HEK293 (cell line): ENCODE measurements at regions not wholly inside any gene's neighbourhood (a gene's known extent, or its start where the extent isn't known, plus 50 kb on each side); places are given as distances from the start of the nearest gene placed in this dataset.

ENCODE experiments used
- CTCF ChIA-PET: fragments of 350-600 bp; formaldehyde crosslinking; extraction: SDS; loops from one replicate; lab custom pipeline; 2021; ENCODE audit warnings: antibody characterized with exemption; lab: Yijun Ruan, JAX
- POLR2A ChIA-PET: fragments of 300-600 bp; formaldehyde crosslinking; extraction: SDS; loops from one replicate; lab custom pipeline; 2020; ENCODE audit warnings: antibody characterized with exemption, inconsistent platforms; lab: Yijun Ruan, JAX
- H3K27ac ChIP-seq: fragments of 200-500 bp; sonication (Bioruptor generic); 2 replicates; pipeline ENCODE4 v1.5.1; 2014; ENCODE audit warnings: low read depth, low read length, control low read depth, inconsistent platforms; ENCODE audit errors: extremely low read depth
- H3K36me3 ChIP-seq, 2 experiments: fragments of 200-500 bp in 1 of 2; sonication (Bioruptor generic) in 1 of 2; 1 replicate in 1 of 2; 2 replicates in 1 of 2; pipeline ENCODE4 v1.5.1; 2014 to 2017; ENCODE audit warnings: inconsistent platforms in 2 of 2, low read length in 2 of 2; ENCODE audit not compliant: control insufficient read depth in 2 of 2, insufficient read depth in 1 of 2
- H3K4me1 ChIP-seq: fragments of 200-500 bp; sonication (Bioruptor generic); 2 replicates; pipeline ENCODE4 v1.5.1; 2014; ENCODE audit warnings: mild to moderate bottlenecking, low read length, inconsistent platforms; ENCODE audit not compliant: control insufficient read depth, insufficient read depth
- H3K4me3 ChIP-seq: 2 replicates; pipeline ENCODE4 v1.5.1; 2011; ENCODE audit warnings: low read depth, mild to moderate bottlenecking, control low read depth, low read length, moderate library complexity
- H3K9me3 ChIP-seq: fragments of 200-500 bp; sonication (Bioruptor generic); 2 replicates; pipeline ENCODE4 v1.5.1; 2014; ENCODE audit warnings: low read depth, low read length, inconsistent platforms; ENCODE audit not compliant: control insufficient read depth, insufficient read depth
- MEIS1 ChIP-seq: sonication (generic); formaldehyde crosslinking; IDR thresholded peaks from 2 replicates; pipeline ENCODE4 v1.8.1; 2022; ENCODE audit warnings: missing genetic modification reagents, mild to moderate bottlenecking, borderline replicate concordance
- PRDM4 ChIP-seq: fragments of 450-650 bp; formaldehyde crosslinking; IDR thresholded peaks from 2 replicates; pipeline ENCODE4 v1.5.1; 2017; ENCODE audit warnings: missing biosample characterization, missing genetic modification characterization
- REST ChIP-seq: fragments of 450-650 bp; formaldehyde crosslinking; IDR thresholded peaks from 2 replicates; pipeline ENCODE4 v1.5.1; 2016; ENCODE audit warnings: missing biosample characterization, missing genetic modification characterization
- SETDB1 ChIP-seq: IDR thresholded peaks from one replicate; pipeline ENCODE4 v1.6.1; 2017; ENCODE audit warnings: mild to moderate bottlenecking, low read length, moderate library complexity, mixed read lengths; ENCODE audit not compliant: insufficient read length
- TRIM28 ChIP-seq: IDR thresholded peaks from 2 replicates; pipeline ENCODE4 v1.6.1; 2011; ENCODE audit warnings: low read length, control low read depth, borderline replicate concordance
- ZBTB20 ChIP-seq: fragments of 450-650 bp; formaldehyde crosslinking; IDR thresholded peaks from 2 replicates; pipeline ENCODE4 v1.5.1; 2016; ENCODE audit warnings: missing biosample characterization, missing genetic modification characterization
- ZIC2 ChIP-seq: fragments of 450-650 bp; formaldehyde crosslinking; IDR thresholded peaks from 2 replicates; pipeline ENCODE4 v1.5.1; 2016; ENCODE audit warnings: missing biosample characterization, missing genetic modification characterization
- ZNF174 ChIP-seq: fragments of 450-650 bp; formaldehyde crosslinking; IDR thresholded peaks from 2 replicates; pipeline ENCODE4 v1.5.0; 2017; ENCODE audit warnings: missing biosample characterization, mild to moderate bottlenecking, missing genetic modification characterization
- ZNF280D ChIP-seq: fragments of 450-650 bp; formaldehyde crosslinking; IDR thresholded peaks from 2 replicates; pipeline ENCODE4 v1.5.1; 2016; ENCODE audit warnings: missing biosample characterization, missing genetic modification characterization
- ZNF513 ChIP-seq: fragments of 450-650 bp; IDR thresholded peaks from 2 replicates; pipeline ENCODE4 v1.5.1; 2018; ENCODE audit warnings: missing biosample characterization, missing genetic modification characterization
- ZNF548 ChIP-seq: fragments of 450-650 bp; formaldehyde crosslinking; IDR thresholded peaks from 2 replicates; pipeline ENCODE4 v1.5.1; 2016; ENCODE audit warnings: missing biosample characterization, missing genetic modification characterization
- ZNF621 ChIP-seq: fragments of 450-650 bp; formaldehyde crosslinking; IDR thresholded peaks from 2 replicates; pipeline ENCODE4 v1.5.1; 2017; ENCODE audit warnings: missing biosample characterization, missing genetic modification characterization
- ZNF704 ChIP-seq: fragments of 450-650 bp; formaldehyde crosslinking; IDR thresholded peaks from 2 replicates; pipeline ENCODE4 v1.5.1; 2016; ENCODE audit warnings: missing biosample characterization, missing genetic modification characterization
- ZNF830 ChIP-seq: fragments of 450-650 bp; IDR thresholded peaks from 2 replicates; pipeline ENCODE4 v1.5.0; 2018; ENCODE audit warnings: missing biosample characterization, missing genetic modification characterization, low read depth, mild to moderate bottlenecking, moderate library complexity

- TF ChIP-seq ZNF280D (tag by site-specific recombination) = no peak
- no peak for TF ChIP-seq ZNF704
- no peak for TF ChIP-seq ZNF830 (tag by site-specific recombination)
- no peak for TF ChIP-seq PRDM4 (tag by site-specific recombination)
Measured at GRCh38 chr6:10194816-10195672, 219.8 kb downstream of the TFAP2A start (continued).

- Histone ChIP-seq H3K36me3 (no peaks in the 10 kb centered on the region), H3K27ac (no peak overlapping the region), H3K9me3 (no peaks in the 10 kb centered on the region), H3K4me1 (peaks cover 6% of the 10 kb centered on the region), H3K4me3 (no peak overlapping the region)
- ChIA-PET CTCF (no interaction called here), POLR2A (no interaction called here)
- TF ChIP-seq ZNF621 (tag by site-specific recombination) (no peak), ZNF513 (tag by site-specific recombination) (no peak), ZBTB20 (tag by site-specific recombination) (no peak), ZNF548 (tag by site-specific recombination) (no peak), ZNF174 (no peak), MEIS1 (CRISPR knock-in tag) (no peak)
Measured at GRCh38 chr6:10193321-10193720, 221.6 kb downstream of the TFAP2A start.

GRCh38 chr6:10190042-10190441, 224.8 kb downstream of the TFAP2A start:
- no peaks in the 10 kb centered on the region for H3K36me3 ChIP-seq
- no peak overlapping the region for H3K27ac ChIP-seq
- peak; percentile 34; the same call in 1 of the 2 replicates for TF ChIP-seq ZIC2 (tag by site-specific recombination)
- peak; percentile 36; the same call in 1 of the 2 replicates for TF ChIP-seq TRIM28
- TF ChIP-seq SETDB1 = peak; percentile 30
- no peak for TF ChIP-seq REST (tag by site-specific recombination)
- ChIA-PET CTCF (no interaction called here), POLR2A (no interaction called here)
- no peak overlapping the region for H3K4me3 ChIP-seq
- no peaks in the 10 kb centered on the region for H3K9me3 ChIP-seq
- peaks cover 3% of the 10 kb centered on the region for H3K4me1 ChIP-seq
